Panc1 (cell line): ENCODE measurements at regions not wholly inside any gene's neighbourhood (a gene's known extent, or its start where the extent isn't known, plus 50 kb on each side); places are given as distances from the start of the nearest gene placed in this dataset.
A peak's percentile ranks its signal among the peaks of the same experiment; 100 is the strongest.

ENCODE experiments used
- ATAC-seq: fragments of 200-7000 bp; cut with Tn5 transposase; 2 replicates; pipeline ENCODE4 v1.9.1; 2020; ENCODE audit warnings: mild to moderate bottlenecking, moderate library complexity
- BruUV-seq: library from RNA; stranded (reverse); fragments of 400-500 nt; replicated peaks from 2 replicates; lab custom pipeline; 2021; lab: Mats Ljungman, UMichigan
- CTCF ChIA-PET: fragments of 300-600 bp; sonication (Branson Sonifier 250); formaldehyde crosslinking; loops from one replicate; lab custom pipeline; 2022; ENCODE audit warnings: antibody characterized with exemption; lab: Charles Lee
- POLR2A ChIA-PET: fragments of 300-600 bp; sonication (Branson Sonifier 250); formaldehyde crosslinking; loops from one replicate; lab custom pipeline; 2022; ENCODE audit warnings: antibody characterized with exemption; lab: Charles Lee
- DNase-seq: peaks from one replicate; pipeline ENCODE4 v3.0.0-alpha.2; 2010; ENCODE audit warnings: low read depth, low spot score
- H3K27ac ChIP-seq: 2 replicates; pipeline ENCODE4 v1.5.1; 2011; ENCODE audit warnings: mild to moderate bottlenecking, low read length, inconsistent platforms
- H3K27me3 ChIP-seq: fragments of 200-500 bp; sonication (Bioruptor generic); 2 replicates; pipeline ENCODE4 v1.6.0; 2014; ENCODE audit warnings: low read length, inconsistent platforms; ENCODE audit not compliant: control insufficient read depth, insufficient read depth
- H3K36me3 ChIP-seq: fragments of 200-500 bp; sonication (Bioruptor generic); 2 replicates; pipeline ENCODE4 v1.5.1; 2014; ENCODE audit warnings: inconsistent platforms, mild to moderate bottlenecking, low read length, moderate library complexity; ENCODE audit not compliant: control insufficient read depth, insufficient read depth
- H3K4me1 ChIP-seq: 2 replicates; pipeline ENCODE4 v1.5.1; 2011; ENCODE audit warnings: inconsistent platforms, mild to moderate bottlenecking, low read length, moderate library complexity; ENCODE audit not compliant: control insufficient read depth, insufficient read depth
- H3K4me3 ChIP-seq, 2 experiments: 2 replicates each; pipeline ENCODE4 v1.5.1; 2011 to 2012; ENCODE audit warnings: low read depth in 2 of 2, low read length in 2 of 2, mild to moderate bottlenecking in 2 of 2, inconsistent platforms in 1 of 2, moderate library complexity in 1 of 2
- H3K9me3 ChIP-seq: fragments of 200-500 bp; sonication (Bioruptor generic); 2 replicates; pipeline ENCODE4 v1.5.1; 2014; ENCODE audit warnings: low read depth, mild to moderate bottlenecking, inconsistent platforms, low read length, moderate library complexity; ENCODE audit not compliant: control insufficient read depth, insufficient read depth
- POLR2AphosphoS5 ChIP-seq: IDR thresholded peaks from 2 replicates; pipeline ENCODE4 v1.6.1; 2012; ENCODE audit warnings: mild to moderate bottlenecking, low read depth, low read length, moderate library complexity
- SIN3A ChIP-seq: IDR thresholded peaks from 2 replicates; pipeline ENCODE4 v1.6.1; 2012; ENCODE audit warnings: low read depth, mild to moderate bottlenecking, low read length, moderate library complexity, borderline replicate concordance; ENCODE audit not compliant: insufficient read depth
- TCF7L2 ChIP-seq: IDR thresholded peaks from 2 replicates; pipeline ENCODE4 v1.6.1; 2011; ENCODE audit warnings: mild to moderate bottlenecking, low read depth, low read length, inconsistent platforms
- in situ Hi-C: cut with HindIII; loops from 2 replicates; pipeline ENCODE4 v1.10.0; 2016; ENCODE audit warnings: low sequenced_read_pairs, low pct_unique_long_range_greater_than_20kb
- intact Hi-C: fragments of 100-400 bp; cut with micrococcal nuclease; formaldehyde crosslinking; loops from one replicate; pipeline ENCODE4 v1.10.0; 2022; ENCODE audit not compliant: unreplicated experiment
- TF ChIP-seq, protein P1 (sequence below): fragments of 450-650 bp; IDR thresholded peaks from 2 replicates; pipeline ENCODE4 v1.5.1; 2017; ENCODE audit warnings: mild to moderate bottlenecking
- TF ChIP-seq, protein P2 (sequence below), 2 experiments: IDR thresholded peaks; 2 replicates each; pipeline ENCODE4 v1.6.1; 2011 to 2012; ENCODE audit warnings: low read depth in 2 of 2, control low read depth in 1 of 2, low read length in 1 of 2, mild to moderate bottlenecking in 1 of 2, moderate library complexity in 1 of 2; ENCODE audit not compliant: insufficient read depth in 1 of 2

DNA sequence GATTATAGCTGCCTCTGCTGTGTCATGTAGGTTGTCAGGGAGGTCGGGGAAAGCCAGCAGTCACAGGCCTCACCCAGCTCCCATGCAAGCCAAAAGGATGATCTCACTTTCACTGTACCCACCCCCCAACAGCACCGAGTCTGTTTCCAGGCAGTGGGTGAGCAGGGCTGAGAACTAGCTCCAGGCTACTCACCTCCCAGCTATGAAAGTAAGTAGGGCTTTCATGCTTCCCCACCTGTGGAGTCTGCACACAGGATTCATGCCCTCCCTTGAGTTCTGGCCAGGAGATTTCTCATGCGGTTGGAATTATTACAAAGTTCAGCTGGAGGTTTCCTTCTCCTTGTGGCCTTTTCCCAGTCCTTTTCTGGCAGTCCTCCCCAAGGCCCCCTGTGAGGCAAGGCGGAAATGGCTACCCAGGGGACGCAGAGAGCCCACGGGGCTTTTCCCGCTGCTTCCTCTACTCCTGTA, 356.2 kb downstream of the SV2B start:
- DNase-seq (no peak), ATAC-seq (peak; percentile 58; the same call in 1 of the 2 replicates)
- TF ChIP-seq, protein P1, sequence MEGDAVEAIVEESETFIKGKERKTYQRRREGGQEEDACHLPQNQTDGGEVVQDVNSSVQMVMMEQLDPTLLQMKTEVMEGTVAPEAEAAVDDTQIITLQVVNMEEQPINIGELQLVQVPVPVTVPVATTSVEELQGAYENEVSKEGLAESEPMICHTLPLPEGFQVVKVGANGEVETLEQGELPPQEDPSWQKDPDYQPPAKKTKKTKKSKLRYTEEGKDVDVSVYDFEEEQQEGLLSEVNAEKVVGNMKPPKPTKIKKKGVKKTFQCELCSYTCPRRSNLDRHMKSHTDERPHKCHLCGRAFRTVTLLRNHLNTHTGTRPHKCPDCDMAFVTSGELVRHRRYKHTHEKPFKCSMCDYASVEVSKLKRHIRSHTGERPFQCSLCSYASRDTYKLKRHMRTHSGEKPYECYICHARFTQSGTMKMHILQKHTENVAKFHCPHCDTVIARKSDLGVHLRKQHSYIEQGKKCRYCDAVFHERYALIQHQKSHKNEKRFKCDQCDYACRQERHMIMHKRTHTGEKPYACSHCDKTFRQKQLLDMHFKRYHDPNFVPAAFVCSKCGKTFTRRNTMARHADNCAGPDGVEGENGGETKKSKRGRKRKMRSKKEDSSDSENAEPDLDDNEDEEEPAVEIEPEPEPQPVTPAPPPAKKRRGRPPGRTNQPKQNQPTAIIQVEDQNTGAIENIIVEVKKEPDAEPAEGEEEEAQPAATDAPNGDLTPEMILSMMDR: no peak
- no peak for TF ChIP-seq SIN3A
- TF ChIP-seq TCF7L2: no peak
- TF ChIP-seq, protein P2, sequence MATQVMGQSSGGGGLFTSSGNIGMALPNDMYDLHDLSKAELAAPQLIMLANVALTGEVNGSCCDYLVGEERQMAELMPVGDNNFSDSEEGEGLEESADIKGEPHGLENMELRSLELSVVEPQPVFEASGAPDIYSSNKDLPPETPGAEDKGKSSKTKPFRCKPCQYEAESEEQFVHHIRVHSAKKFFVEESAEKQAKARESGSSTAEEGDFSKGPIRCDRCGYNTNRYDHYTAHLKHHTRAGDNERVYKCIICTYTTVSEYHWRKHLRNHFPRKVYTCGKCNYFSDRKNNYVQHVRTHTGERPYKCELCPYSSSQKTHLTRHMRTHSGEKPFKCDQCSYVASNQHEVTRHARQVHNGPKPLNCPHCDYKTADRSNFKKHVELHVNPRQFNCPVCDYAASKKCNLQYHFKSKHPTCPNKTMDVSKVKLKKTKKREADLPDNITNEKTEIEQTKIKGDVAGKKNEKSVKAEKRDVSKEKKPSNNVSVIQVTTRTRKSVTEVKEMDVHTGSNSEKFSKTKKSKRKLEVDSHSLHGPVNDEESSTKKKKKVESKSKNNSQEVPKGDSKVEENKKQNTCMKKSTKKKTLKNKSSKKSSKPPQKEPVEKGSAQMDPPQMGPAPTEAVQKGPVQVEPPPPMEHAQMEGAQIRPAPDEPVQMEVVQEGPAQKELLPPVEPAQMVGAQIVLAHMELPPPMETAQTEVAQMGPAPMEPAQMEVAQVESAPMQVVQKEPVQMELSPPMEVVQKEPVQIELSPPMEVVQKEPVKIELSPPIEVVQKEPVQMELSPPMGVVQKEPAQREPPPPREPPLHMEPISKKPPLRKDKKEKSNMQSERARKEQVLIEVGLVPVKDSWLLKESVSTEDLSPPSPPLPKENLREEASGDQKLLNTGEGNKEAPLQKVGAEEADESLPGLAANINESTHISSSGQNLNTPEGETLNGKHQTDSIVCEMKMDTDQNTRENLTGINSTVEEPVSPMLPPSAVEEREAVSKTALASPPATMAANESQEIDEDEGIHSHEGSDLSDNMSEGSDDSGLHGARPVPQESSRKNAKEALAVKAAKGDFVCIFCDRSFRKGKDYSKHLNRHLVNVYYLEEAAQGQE (IDR thresholded peaks at IDR 0.05; ENCODE audit: insufficient read depth in 1 of 2, low read depth in 2 of 2, low read length in 1 of 2): no peak
- TF ChIP-seq POLR2AphosphoS5: no peak
- H3K27me3 ChIP-seq: no peaks in the 10 kb centered on the region
- H3K9me3 ChIP-seq: no peaks in the 10 kb centered on the region
- H3K36me3 ChIP-seq: no peaks in the 10 kb centered on the region
- intact Hi-C loops (no loop called here), in situ Hi-C loops (no loop called here)
- ChIA-PET CTCF (no interaction called here), POLR2A (no interaction called here)
- no peaks in the 10 kb centered on the region for H3K4me1 ChIP-seq
- H3K4me3 ChIP-seq: no peak overlapping the region
- BruUV-seq: no TSS peak
- no peak overlapping the region for H3K27ac ChIP-seq

DNA sequence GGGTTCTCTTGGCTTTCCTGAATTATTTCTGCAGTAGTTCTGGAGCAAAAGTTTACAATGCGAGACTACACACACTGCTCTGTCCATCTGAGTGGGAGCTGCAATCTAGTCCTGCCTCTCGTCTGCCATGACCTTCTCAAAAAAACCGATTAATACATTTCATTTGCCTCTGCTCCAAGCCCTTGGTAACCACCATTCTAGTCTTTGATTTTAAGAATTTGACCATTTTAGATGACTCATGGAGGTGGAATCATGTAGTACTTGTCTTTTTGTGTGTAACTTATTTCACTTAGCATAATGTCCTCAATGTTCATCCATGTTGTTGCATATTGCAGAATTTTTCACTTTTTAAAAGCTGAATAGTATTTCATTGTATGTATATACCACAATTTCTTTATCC, 356.9 kb downstream of the SV2B start:
- no peaks in the 10 kb centered on the region for H3K36me3 ChIP-seq
- intact Hi-C loops: no loop called here

More for the DNA sequence above, 356.9 kb downstream of the SV2B start:
- Histone ChIP-seq H3K27ac (no peak overlapping the region), H3K4me1 (no peaks in the 10 kb centered on the region), H3K9me3 (no peaks in the 10 kb centered on the region), H3K4me3 (no peak overlapping the region), H3K27me3 (no peaks in the 10 kb centered on the region)
- no peak for DNase-seq
- BruUV-seq: no TSS peak
- no peak for TF ChIP-seq SIN3A
- TF ChIP-seq, protein P2 (IDR thresholded peaks at IDR 0.05; ENCODE audit: insufficient read depth in 1 of 2, low read depth in 2 of 2, low read length in 1 of 2): no peak
- TF ChIP-seq TCF7L2: no peak
- TF ChIP-seq POLR2AphosphoS5: no peak
- TF ChIP-seq, protein P1: no peak
- in situ Hi-C loops: no loop called here
- ChIA-PET POLR2A (no interaction called here), CTCF (no interaction called here)
- ATAC-seq: no peak
